Activated CD4-positive, alpha-beta T cell treated with anti-CD3 and anti-CD28 coated beads, Interleukin-2, amount 10 ng/mL, durations not matched to agents 7 days and 5 days (primary cell): ENCODE measurements at regions not wholly inside any gene's neighbourhood (a gene's known extent, or its start where the extent isn't known, plus 50 kb on each side); places are given as distances from the start of the nearest gene placed in this dataset.
A peak's percentile ranks its signal among the peaks of the same experiment; 100 is the strongest.

Experiments used
- CTCF ChIA-PET: fragments of 350-600 bp; sonication (Branson Sonifier 250); formaldehyde crosslinking; loops from one replicate; lab custom pipeline; 2021; ENCODE audit warnings: antibody characterized with exemption; lab: Charles Lee
- POLR2A ChIA-PET: fragments of 350-600 bp; sonication (Branson Sonifier 250); formaldehyde crosslinking; loops from one replicate; lab custom pipeline; 2021; ENCODE audit warnings: antibody characterized with exemption; lab: Charles Lee
- DNase-seq: peaks from one replicate; pipeline ENCODE4 v3.0.0-alpha.2; 2020
- H3K27ac Mint-ChIP-seq: one replicate; pipeline ENCODE4 v1.8.0; 2021; ENCODE audit warnings: mild to moderate bottlenecking, moderate library complexity, mixed read lengths
- H3K27me3 Mint-ChIP-seq: one replicate; pipeline ENCODE4 v1.8.0; 2021; ENCODE audit warnings: mixed read lengths
- H3K36me3 Mint-ChIP-seq: one replicate; pipeline ENCODE4 v1.8.0; 2021; ENCODE audit warnings: low read depth, mixed read lengths
- H3K4me1 Mint-ChIP-seq: one replicate; pipeline ENCODE4 v1.8.0; 2021; ENCODE audit warnings: mixed read lengths
- H3K4me3 Mint-ChIP-seq: one replicate; pipeline ENCODE4 v1.8.0; 2021; ENCODE audit warnings: mild to moderate bottlenecking, moderate library complexity, mixed read lengths
- H3K9me3 Mint-ChIP-seq: one replicate; pipeline ENCODE4 v1.8.0; 2021; ENCODE audit warnings: mixed read lengths

- Mint-ChIP-seq H3K27me3 (no peaks in the 10 kb centered on the region), H3K4me3 (no peak overlapping the region), H3K4me1 (peaks cover 48% of the 10 kb centered on the region), H3K36me3 (no peaks in the 10 kb centered on the region), H3K27ac (no peak overlapping the region), H3K9me3 (peaks cover 2% of the 10 kb centered on the region)
- no peak for DNase-seq
- POLR2A ChIA-PET, result no interaction called here
- CTCF ChIA-PET, result no interaction called here
Measured at GRCh38 chr3:42022355-42022754, 60.5 kb upstream of the ULK4 start.

- H3K4me3 Mint-ChIP-seq, result no peak overlapping the region
- H3K36me3 Mint-ChIP-seq, result peaks cover 2% of the 10 kb centered on the region
- no peak overlapping the region for H3K27ac Mint-ChIP-seq
- DNase-seq, result no peak
- ChIA-PET CTCF (no interaction called here), POLR2A (no interaction called here)
- peaks cover 2% of the 10 kb centered on the region for H3K9me3 Mint-ChIP-seq
- peaks cover 52% of the 10 kb centered on the region for H3K4me1 Mint-ChIP-seq
- H3K27me3 Mint-ChIP-seq, result no peaks in the 10 kb centered on the region
Measured at GRCh38 chr3:42020684-42021307, 58.9 kb upstream of the ULK4 start.

GRCh38 chr3:42019953-42020260 lies 58.0 kb upstream of the ULK4 start:
- Mint-ChIP-seq H3K4me1 (peaks cover 53% of the 10 kb centered on the region), H3K27ac (no peak overlapping the region), H3K27me3 (no peaks in the 10 kb centered on the region), H3K9me3 (no peaks in the 10 kb centered on the region), H3K36me3 (peaks cover 2% of the 10 kb centered on the region), H3K4me3 (no peak overlapping the region)
- POLR2A ChIA-PET, result no interaction called here
- CTCF ChIA-PET, result no interaction called here
- no peak for DNase-seq

- H3K36me3 Mint-ChIP-seq, result peaks cover 5% of the 10 kb centered on the region
- no peaks in the 10 kb centered on the region for H3K9me3 Mint-ChIP-seq
- no peaks in the 10 kb centered on the region for H3K27me3 Mint-ChIP-seq
- H3K27ac Mint-ChIP-seq, result no peak overlapping the region
- ChIA-PET POLR2A (no interaction called here), CTCF (interaction anchor here (1.2 kb wide), 1 partner anchor 11 kb away, joined by 5 read pairs; no protein-coding TSS in a partner anchor)
- no peak for DNase-seq
- peaks cover 54% of the 10 kb centered on the region for H3K4me1 Mint-ChIP-seq
- no peak overlapping the region for H3K4me3 Mint-ChIP-seq
Measured at GRCh38 chr3:42019144-42019952, 57.4 kb upstream of the ULK4 start.

- DNase-seq, result peak; percentile 14
- ChIA-PET POLR2A (no interaction called here), CTCF (interaction anchor here (0.5 to 1.6 kb wide), 5 partner anchors 12 to 37 kb away, joined by 3 read pairs; no protein-coding TSS in a partner anchor)
- Mint-ChIP-seq H3K4me3 (peak overlapping the region; percentile 83), H3K9me3 (no peaks in the 10 kb centered on the region), H3K36me3 (peaks cover 6% of the 10 kb centered on the region), H3K27me3 (no peaks in the 10 kb centered on the region), H3K4me1 (peaks cover 41% of the 10 kb centered on the region), H3K27ac (peak overlapping the region; percentile 88)
Measured at GRCh38 chr3:42014921-42015533, 53.1 kb upstream of the ULK4 start.

GRCh38 chr3:42014458-42014920 lies 52.6 kb upstream of the ULK4 start:
- Mint-ChIP-seq H3K27ac (peak overlapping the region; percentile 88), H3K4me1 (peaks cover 37% of the 10 kb centered on the region), H3K4me3 (peak overlapping the region; percentile 83), H3K9me3 (no peaks in the 10 kb centered on the region), H3K27me3 (no peaks in the 10 kb centered on the region), H3K36me3 (peaks cover 6% of the 10 kb centered on the region)
- DNase-seq, result peak; percentile 13
- CTCF ChIA-PET, result interaction anchor here (0.5 to 1.6 kb wide), 6 partner anchors 13 to 52 kb away, joined by 3 read pairs; partner anchors contain the start of gene ULK4
- POLR2A ChIA-PET, result no interaction called here

- H3K9me3 Mint-ChIP-seq, result no peaks in the 10 kb centered on the region
- peak overlapping the region; percentile 83 for H3K4me3 Mint-ChIP-seq
- peak; percentile 41 for DNase-seq
- H3K27ac Mint-ChIP-seq, result peak overlapping the region; percentile 88
- peaks cover 37% of the 10 kb centered on the region for H3K4me1 Mint-ChIP-seq
- ChIA-PET POLR2A (no interaction called here), CTCF (interaction anchor here (0.7 to 1.2 kb wide), 3 partner anchors 13 to 52 kb away, joined by 3 read pairs; partner anchors contain the start of gene ULK4)
- H3K27me3 Mint-ChIP-seq, result no peaks in the 10 kb centered on the region
- H3K36me3 Mint-ChIP-seq, result peaks cover 6% of the 10 kb centered on the region
Measured at GRCh38 chr3:42013691-42014457, 52.0 kb upstream of the ULK4 start.

GRCh38 chr3:42012935-42013690 lies 51.2 kb upstream of the ULK4 start:
- H3K27ac Mint-ChIP-seq, result peak overlapping the region; percentile 94
- H3K9me3 Mint-ChIP-seq, result no peaks in the 10 kb centered on the region
- POLR2A ChIA-PET, result interaction anchor here (0.7 to 1.0 kb wide), 2 partner anchors 12 to 588 kb away, joined by 3 read pairs; no protein-coding TSS in a partner anchor
- peak overlapping the region; percentile 82 for H3K4me3 Mint-ChIP-seq
- peak; percentile 71 for DNase-seq
- peaks cover 37% of the 10 kb centered on the region for H3K4me1 Mint-ChIP-seq
- CTCF ChIA-PET, result no interaction called here
- peaks cover 6% of the 10 kb centered on the region for H3K36me3 Mint-ChIP-seq
- H3K27me3 Mint-ChIP-seq, result no peaks in the 10 kb centered on the region

GRCh38 chr3:42012383-42012934 lies 50.6 kb upstream of the ULK4 start:
- no peaks in the 10 kb centered on the region for H3K9me3 Mint-ChIP-seq
- ChIA-PET POLR2A (interaction anchor here (0.7 to 1.0 kb wide), 2 partner anchors 12 to 589 kb away, joined by 3 read pairs; no protein-coding TSS in a partner anchor), CTCF (no interaction called here)
- peaks cover 6% of the 10 kb centered on the region for H3K36me3 Mint-ChIP-seq
- H3K4me1 Mint-ChIP-seq, result peaks cover 37% of the 10 kb centered on the region
- DNase-seq, result no peak
- no peaks in the 10 kb centered on the region for H3K27me3 Mint-ChIP-seq
- peak overlapping the region; percentile 94 for H3K27ac Mint-ChIP-seq
- H3K4me3 Mint-ChIP-seq, result peak overlapping the region; percentile 82
